MM.1S (cell line): ENCODE measurements at regions not wholly inside any gene's neighbourhood (a gene's known extent, or its start where the extent isn't known, plus 50 kb on each side); places are given as distances from the start of the nearest gene placed in this dataset.

Experiments
- EZH2 ChIP-seq: fragments of 300-600 bp; sonication (generic); optimal IDR thresholded peaks from 2 replicates; pipeline ENCODE3; 2017; ENCODE audit warnings: low read depth, mild to moderate bottlenecking, antibody characterized with exemption, low read length, mixed read lengths
- EZH2phosphoT487 ChIP-seq: fragments of 300-600 bp; sonication (generic); IDR thresholded peaks from 2 replicates; pipeline ENCODE4 v1.6.1; 2018; ENCODE audit warnings: antibody characterized with exemption, low read length
- TF ChIP-seq, protein P1 (sequence below): fragments of 300-600 bp; sonication (generic); IDR thresholded peaks from 2 replicates; pipeline ENCODE4 v1.5.1; 2016; ENCODE audit warnings: antibody characterized with exemption, low read length, mixed read lengths

DNA sequence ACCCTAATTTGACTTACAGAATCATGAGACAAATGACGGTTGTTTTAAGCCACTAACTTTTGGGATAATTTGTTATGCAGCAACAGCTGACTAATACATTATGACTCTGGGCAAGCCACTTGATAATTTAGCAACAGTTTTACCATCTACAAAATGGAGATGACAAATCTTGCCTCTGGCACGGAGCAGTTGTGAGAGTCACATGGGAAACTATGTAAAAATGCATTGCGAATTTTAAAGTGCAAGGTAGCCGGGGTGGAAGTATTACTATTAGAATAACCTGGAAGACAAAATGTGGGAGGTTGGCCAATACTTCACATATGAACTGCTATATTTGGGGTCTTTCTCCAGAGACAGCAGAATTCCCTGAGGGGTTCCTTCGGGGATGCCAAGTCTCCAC is 328.7 kb downstream of the CTTN start:
- TF ChIP-seq, protein P1, sequence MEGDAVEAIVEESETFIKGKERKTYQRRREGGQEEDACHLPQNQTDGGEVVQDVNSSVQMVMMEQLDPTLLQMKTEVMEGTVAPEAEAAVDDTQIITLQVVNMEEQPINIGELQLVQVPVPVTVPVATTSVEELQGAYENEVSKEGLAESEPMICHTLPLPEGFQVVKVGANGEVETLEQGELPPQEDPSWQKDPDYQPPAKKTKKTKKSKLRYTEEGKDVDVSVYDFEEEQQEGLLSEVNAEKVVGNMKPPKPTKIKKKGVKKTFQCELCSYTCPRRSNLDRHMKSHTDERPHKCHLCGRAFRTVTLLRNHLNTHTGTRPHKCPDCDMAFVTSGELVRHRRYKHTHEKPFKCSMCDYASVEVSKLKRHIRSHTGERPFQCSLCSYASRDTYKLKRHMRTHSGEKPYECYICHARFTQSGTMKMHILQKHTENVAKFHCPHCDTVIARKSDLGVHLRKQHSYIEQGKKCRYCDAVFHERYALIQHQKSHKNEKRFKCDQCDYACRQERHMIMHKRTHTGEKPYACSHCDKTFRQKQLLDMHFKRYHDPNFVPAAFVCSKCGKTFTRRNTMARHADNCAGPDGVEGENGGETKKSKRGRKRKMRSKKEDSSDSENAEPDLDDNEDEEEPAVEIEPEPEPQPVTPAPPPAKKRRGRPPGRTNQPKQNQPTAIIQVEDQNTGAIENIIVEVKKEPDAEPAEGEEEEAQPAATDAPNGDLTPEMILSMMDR: no peak
- no peak for TF ChIP-seq EZH2
- no peak for TF ChIP-seq EZH2phosphoT487
